H1 (cell line): ENCODE measurements at regions not wholly inside any gene's neighbourhood (a gene's known extent, or its start where the extent isn't known, plus 50 kb on each side); places are given as distances from the start of the nearest gene placed in this dataset.

Experiments used
- EZH2 ChIP-seq: fragments of 200-600 bp; sonication (generic); IDR thresholded peaks from 2 replicates; pipeline ENCODE4 v1.7.1; 2012; ENCODE audit warnings: low read depth, mild to moderate bottlenecking, moderate library complexity, low read length, inconsistent platforms; ENCODE audit not compliant: severe bottlenecking
- JUND ChIP-seq: IDR thresholded peaks from 2 replicates; pipeline ENCODE4 v1.6.1; 2011; ENCODE audit warnings: mild to moderate bottlenecking, improper control_type of control experiment, low read length
- SIN3A ChIP-seq, 2 experiments: IDR thresholded peaks in 1 of 2; conservative IDR thresholded peaks in 1 of 2; 2 replicates each; pipeline ENCODE4 v1.6.1; 2011 to 2012; ENCODE audit warnings: low read length in 2 of 2, improper control_type of control experiment in 1 of 2, low read depth in 1 of 2, mild to moderate bottlenecking in 1 of 2

DNA sequence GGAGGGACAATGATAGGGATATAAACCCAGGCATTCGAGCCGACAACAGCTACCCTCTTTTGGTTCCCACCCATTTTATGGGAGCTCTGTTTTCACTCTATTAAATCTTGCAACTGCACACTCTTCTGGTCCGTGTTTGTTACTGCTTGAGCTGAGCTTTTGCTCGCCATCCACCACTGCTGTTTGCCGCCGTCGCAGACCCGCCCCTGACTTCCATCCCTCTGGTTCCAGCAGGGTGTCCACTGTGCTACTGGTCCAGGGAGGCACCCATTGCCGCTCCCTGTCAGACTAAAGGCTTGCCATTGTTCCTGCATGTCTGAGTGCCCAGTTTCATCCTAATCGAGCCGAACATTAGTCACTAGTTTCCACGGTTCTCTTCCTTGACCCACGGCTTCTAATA is 1170.5 kb upstream of the PABPC4L start (continued):
- TF ChIP-seq EZH2, result no peak
- TF ChIP-seq JUND, result no peak
- TF ChIP-seq SIN3A (conservative IDR thresholded peaks at IDR 0.05 in 1 of 2, IDR thresholded peaks at IDR 0.05 in 1 of 2; ENCODE audit: low read depth in 1 of 2, low read length in 2 of 2), result no peak
